GM18867 (cell line): ENCODE measurements at regions not wholly inside any gene's neighbourhood (a gene's known extent, or its start where the extent isn't known, plus 50 kb on each side); places are given as distances from the start of the nearest gene placed in this dataset.
"Not testable (repeated sequence)": the region's sequence is repeated elsewhere in the genome, so short reads cannot be mapped to it uniquely, and the experiment has no call there.

Source experiments
- ATAC-seq: cut with Tn5 transposase; IDR thresholded peaks from one replicate; pipeline ENCODE4 v1.9.1; 2021; ENCODE audit warnings: mild to moderate bottlenecking, moderate library complexity; ENCODE audit not compliant: unreplicated experiment

GRCh38 chr14:105979446-105979845, 453.1 kb downstream of the TMEM121 start:
- ATAC-seq: no peak

GRCh38 chr14:105980224-105980623, 453.8 kb downstream of the TMEM121 start:
- no peak for ATAC-seq

DNA sequence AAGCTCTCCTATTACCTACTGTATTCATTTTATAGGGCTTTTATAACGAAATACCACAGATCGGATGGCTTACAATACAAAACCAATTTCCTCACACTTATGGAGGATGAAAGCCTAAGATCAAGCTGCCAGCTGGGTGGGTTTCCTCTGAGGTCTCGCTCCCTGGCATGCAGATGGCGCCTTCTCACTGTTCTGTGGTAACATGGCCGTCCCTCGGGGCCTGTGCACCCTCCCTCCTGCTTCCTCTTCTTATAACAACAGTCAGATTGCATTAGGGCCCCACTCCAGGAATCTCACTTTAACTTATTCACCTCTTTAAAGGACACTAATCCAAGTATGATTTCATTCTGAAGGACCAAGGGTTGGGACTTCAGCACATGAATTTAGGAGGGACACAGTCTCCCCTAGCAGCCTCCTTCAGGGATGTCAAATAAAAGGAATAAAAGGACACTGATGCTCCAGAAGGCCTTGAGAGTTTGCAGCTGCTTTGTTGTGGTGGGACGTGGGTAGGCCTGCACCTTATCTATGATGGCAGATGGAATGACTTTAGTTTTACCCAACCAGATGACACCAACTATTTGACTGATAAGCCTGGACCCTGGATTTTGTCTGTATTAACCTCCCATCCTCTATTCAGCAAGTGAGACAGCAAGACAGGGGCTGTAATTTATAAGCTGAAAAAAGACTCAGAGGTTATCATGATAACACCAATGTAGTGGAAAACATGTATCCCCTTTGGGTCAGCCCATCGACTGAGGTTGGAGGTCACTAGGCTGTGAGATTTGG, 455.3 kb downstream of the TMEM121 start:
- ATAC-seq: not testable (repeated sequence)

DNA sequence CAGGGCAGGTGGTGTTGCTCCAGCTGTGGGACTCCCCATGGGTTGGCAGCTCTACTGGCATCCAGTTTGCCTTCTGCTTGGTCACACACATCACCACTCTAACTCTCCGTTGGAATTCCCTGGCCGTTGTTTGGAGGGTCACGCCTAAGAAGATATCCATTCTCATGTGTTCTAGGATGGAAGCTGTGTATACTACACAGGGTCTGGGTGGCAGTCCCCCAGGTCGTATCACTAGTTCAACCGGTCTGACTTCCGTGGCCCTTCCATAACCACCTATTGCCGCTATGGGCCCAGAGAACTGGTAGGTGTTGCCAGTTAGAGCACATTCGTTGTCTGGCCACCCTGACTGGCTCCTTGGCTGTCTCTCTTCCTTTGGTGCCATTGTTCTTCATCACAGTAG, 456.3 kb downstream of the TMEM121 start:
- ATAC-seq: no peak

- ATAC-seq: no peak
Observed at GRCh38 chr14:105986894-105987284, 460.5 kb downstream of the TMEM121 start.

DNA sequence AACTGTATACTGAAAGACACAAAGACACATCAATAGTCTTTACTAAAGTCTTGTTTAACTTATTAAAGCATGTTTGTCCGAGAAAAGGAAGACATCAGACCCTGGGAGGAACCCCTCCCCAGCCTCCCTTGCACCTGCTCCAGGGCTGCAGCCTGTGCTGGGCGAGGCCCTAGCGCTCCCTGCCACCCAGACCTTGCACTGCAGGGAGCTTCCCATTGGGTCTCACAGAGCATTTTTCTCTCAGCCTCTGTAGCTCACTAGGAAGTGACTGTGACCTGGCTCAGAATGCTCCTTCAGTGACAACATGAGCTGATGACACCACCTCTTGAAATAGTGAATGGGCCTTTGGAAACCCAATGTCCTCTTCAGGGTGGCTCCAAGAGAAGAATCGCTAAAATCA, 461.2 kb downstream of the TMEM121 start:
- no peak for ATAC-seq

- no peak for ATAC-seq
Observed at GRCh38 chr14:105989566-105990302, 463.4 kb downstream of the TMEM121 start.

GRCh38 chr14:105991677-105992076, 465.3 kb downstream of the TMEM121 start:
- not testable (repeated sequence) for ATAC-seq

DNA sequence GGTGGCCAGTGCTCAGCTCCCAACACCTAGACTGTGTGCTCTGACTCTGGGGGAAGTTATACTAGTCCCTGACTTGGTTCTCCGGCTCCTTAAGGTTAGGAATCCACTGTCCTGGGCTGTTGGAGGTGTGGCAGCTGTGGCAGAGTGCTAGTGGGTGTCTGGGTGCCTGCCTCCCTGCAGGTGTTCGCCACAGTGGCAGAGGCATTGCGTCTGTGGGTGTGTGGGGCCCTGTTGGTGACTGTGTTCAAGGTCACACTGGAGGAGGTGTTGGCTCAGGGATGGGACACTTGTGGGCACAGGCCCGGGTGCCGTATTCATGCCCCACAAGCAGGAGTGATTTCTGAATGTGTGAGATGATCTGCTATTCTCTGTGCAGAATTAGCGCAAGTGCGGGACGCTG, 467.4 kb downstream of the TMEM121 start:
- no peak for ATAC-seq

DNA sequence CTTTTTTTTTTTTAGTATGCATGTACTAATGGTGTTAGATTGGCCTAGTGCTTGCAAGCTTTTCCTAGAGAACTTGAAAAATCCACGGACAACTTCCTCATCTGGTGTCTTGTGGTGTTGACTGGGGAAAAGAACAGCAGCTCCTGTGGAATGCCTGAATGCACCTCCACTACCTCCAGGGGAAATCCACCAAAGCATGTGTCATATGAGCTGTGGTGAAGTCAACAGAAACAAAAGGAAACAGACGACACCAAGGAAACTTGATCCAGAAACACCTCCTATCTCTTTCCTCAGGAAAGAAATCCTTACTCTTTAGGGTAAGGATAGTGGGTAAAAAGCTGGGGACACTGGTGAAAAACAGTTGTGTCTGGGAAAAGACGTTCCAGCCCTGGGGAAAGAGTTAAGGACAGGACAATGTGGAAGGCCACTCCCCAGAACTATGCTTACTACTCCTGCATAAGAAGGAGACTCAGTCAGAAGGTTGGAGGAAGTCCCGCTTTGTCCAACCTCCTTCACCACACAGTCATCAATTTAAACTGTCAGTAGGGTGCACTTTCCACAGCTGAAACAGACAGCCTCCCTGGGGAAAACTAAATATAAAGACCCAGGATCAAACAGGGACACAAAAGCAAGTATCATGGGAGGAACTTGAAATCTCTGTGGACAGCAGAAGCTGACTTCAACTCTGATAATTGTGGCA, 468.8 kb downstream of the TMEM121 start:
- not testable (repeated sequence) for ATAC-seq

- not testable (repeated sequence) for ATAC-seq
Observed at GRCh38 chr14:105998597-105998996, 472.2 kb downstream of the TMEM121 start.

- peak; percentile 81 for ATAC-seq
Observed at GRCh38 chr14:105999361-106000028, 473.1 kb downstream of the TMEM121 start.

GRCh38 chr14:106000029-106000511, 473.7 kb downstream of the TMEM121 start:
- ATAC-seq: peak; percentile 46

- peak; percentile 37 for ATAC-seq
Observed at GRCh38 chr14:106001277-106001676, 474.9 kb downstream of the TMEM121 start.

GRCh38 chr14:106003351-106003750, 477.0 kb downstream of the TMEM121 start:
- no peak for ATAC-seq

GRCh38 chr14:106004937-106005795, 478.8 kb downstream of the TMEM121 start:
- ATAC-seq: not testable (repeated sequence)

GRCh38 chr14:106006043-106006442, 479.7 kb downstream of the TMEM121 start:
- not testable (repeated sequence) for ATAC-seq

DNA sequence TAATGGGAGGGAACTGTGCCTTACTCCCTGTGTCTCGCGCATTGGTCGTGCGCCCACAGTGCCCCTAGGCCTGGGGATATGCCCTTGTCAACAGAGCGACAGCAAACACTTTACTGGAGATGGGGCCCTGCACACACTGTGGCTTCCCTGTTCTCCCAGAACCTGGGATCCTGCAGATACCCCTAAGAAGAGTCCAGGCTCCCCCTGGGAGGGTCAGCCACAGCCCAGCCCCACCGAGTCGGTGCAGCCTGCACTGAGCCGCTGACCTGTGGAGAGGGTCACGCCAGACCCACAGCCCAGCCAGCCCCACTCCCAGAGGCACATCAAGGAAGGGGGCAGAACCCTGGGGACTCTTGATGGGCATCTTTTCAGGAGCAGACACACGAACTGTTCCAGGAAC, 480.3 kb downstream of the TMEM121 start:
- ATAC-seq: not testable (repeated sequence)

- no peak for ATAC-seq
Observed at GRCh38 chr14:106010783-106011182, 484.4 kb downstream of the TMEM121 start.
